ENCODE measurements at regions not wholly inside any gene's neighbourhood (a gene's known extent, or its start where the extent isn't known, plus 50 kb on each side); places are given as distances from the start of the nearest gene placed in this dataset.

DNA sequence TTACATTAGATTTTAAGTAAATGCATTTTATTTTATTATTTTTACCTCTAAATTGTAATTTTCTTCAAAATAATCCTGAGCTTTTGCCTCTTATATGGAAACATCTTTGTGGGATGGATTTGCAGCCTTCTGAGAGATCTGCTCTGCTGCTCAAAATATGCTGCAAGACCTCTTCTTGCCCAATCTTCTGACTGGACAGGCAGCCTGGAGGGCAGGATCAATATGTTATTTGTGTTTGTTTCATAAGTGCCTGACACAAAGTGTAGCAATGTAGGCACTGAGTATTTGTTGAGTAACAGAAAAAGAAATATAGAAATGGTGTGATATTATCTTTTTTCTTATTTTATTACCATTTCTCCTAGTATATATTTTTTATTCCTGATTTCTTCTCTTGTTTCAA, 1106.9 kb downstream of the TMTC2 start:
- TF ChIP-seq, protein P1, sequence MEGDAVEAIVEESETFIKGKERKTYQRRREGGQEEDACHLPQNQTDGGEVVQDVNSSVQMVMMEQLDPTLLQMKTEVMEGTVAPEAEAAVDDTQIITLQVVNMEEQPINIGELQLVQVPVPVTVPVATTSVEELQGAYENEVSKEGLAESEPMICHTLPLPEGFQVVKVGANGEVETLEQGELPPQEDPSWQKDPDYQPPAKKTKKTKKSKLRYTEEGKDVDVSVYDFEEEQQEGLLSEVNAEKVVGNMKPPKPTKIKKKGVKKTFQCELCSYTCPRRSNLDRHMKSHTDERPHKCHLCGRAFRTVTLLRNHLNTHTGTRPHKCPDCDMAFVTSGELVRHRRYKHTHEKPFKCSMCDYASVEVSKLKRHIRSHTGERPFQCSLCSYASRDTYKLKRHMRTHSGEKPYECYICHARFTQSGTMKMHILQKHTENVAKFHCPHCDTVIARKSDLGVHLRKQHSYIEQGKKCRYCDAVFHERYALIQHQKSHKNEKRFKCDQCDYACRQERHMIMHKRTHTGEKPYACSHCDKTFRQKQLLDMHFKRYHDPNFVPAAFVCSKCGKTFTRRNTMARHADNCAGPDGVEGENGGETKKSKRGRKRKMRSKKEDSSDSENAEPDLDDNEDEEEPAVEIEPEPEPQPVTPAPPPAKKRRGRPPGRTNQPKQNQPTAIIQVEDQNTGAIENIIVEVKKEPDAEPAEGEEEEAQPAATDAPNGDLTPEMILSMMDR (IDR thresholded peaks at IDR 0.05 in 8 of 11, conservative IDR thresholded peaks at IDR 0.05 in 3 of 11): no peak
- TF ChIP-seq POLR2A (IDR thresholded peaks at IDR 0.05) (no peak), POLR2AphosphoS5 (IDR thresholded peaks at IDR 0.05) (no peak)

All from spleen (tissue), 7 donors.